ENCODE measurements at regions not wholly inside any gene's neighbourhood (a gene's known extent, or its start where the extent isn't known, plus 50 kb on each side); places are given as distances from the start of the nearest gene placed in this dataset.
"Not testable (repeated sequence)": the region's sequence is repeated elsewhere in the genome, so short reads cannot be mapped to it uniquely, and the experiment has no call there.

GRCh38 chr21:15932726-15933125 is 202.9 kb downstream of the USP25 start:
- no peak for DNase-seq (ENCODE audit: low read depth)

- no peak for DNase-seq (ENCODE audit: low read depth)
These were observed 205.7 kb downstream of the USP25 start for GRCh38 chr21:15935530-15935929.

- DNase-seq (ENCODE audit: low read depth), result no peak
These were observed 213.4 kb downstream of the USP25 start for GRCh38 chr21:15943009-15943666.

GRCh38 chr21:15947677-15948076 is 217.9 kb downstream of the USP25 start:
- no peak for DNase-seq (ENCODE audit: low read depth)

- DNase-seq (ENCODE audit: low read depth), result no peak
These were observed 223.9 kb downstream of the USP25 start for GRCh38 chr21:15953551-15954116.

- DNase-seq (ENCODE audit: low read depth), result no peak
These were observed 234.6 kb downstream of the USP25 start for GRCh38 chr21:15964236-15964855.

- no peak for DNase-seq (ENCODE audit: low read depth)
These were observed 236.4 kb downstream of the USP25 start for GRCh38 chr21:15966231-15966630.

GRCh38 chr21:15966651-15967050 is 236.9 kb downstream of the USP25 start:
- DNase-seq (ENCODE audit: low read depth), result no peak

GRCh38 chr21:15967661-15968060 is 237.9 kb downstream of the USP25 start:
- no peak for DNase-seq (ENCODE audit: low read depth)

- no peak for DNase-seq (ENCODE audit: low read depth)
These were observed 239.1 kb downstream of the USP25 start for GRCh38 chr21:15968776-15969310.

- DNase-seq (ENCODE audit: low read depth), result no peak
These were observed 247.0 kb downstream of the USP25 start for GRCh38 chr21:15976807-15977206.

GRCh38 chr21:15978215-15978738 is 248.5 kb downstream of the USP25 start:
- peak; percentile 49 for DNase-seq (ENCODE audit: low read depth)

- DNase-seq (ENCODE audit: low read depth), result not testable (repeated sequence)
These were observed 249.7 kb downstream of the USP25 start for GRCh38 chr21:15979493-15979892.

- DNase-seq (ENCODE audit: low read depth), result no peak
These were observed 256.5 kb downstream of the USP25 start for GRCh38 chr21:15986277-15986676.

- no peak for DNase-seq (ENCODE audit: low read depth)
These were observed 262.4 kb downstream of the USP25 start for GRCh38 chr21:15992171-15992570.

GRCh38 chr21:15993951-15994350 is 264.2 kb downstream of the USP25 start:
- no peak for DNase-seq (ENCODE audit: low read depth)

GRCh38 chr21:15999741-16000140 is 270.0 kb downstream of the USP25 start:
- no peak for DNase-seq (ENCODE audit: low read depth)

GRCh38 chr21:16002874-16003466 is 273.2 kb downstream of the USP25 start:
- DNase-seq (ENCODE audit: low read depth), result peak; percentile 1

GRCh38 chr21:16004086-16004485 is 274.3 kb downstream of the USP25 start:
- no peak for DNase-seq (ENCODE audit: low read depth)

GRCh38 chr21:16004523-16004922 is 274.7 kb downstream of the USP25 start:
- DNase-seq (ENCODE audit: low read depth), result no peak

- no peak for DNase-seq (ENCODE audit: low read depth)
These were observed 276.2 kb downstream of the USP25 start for GRCh38 chr21:16005996-16006395.

- DNase-seq (ENCODE audit: low read depth), result no peak
These were observed 278.2 kb downstream of the USP25 start for GRCh38 chr21:16007943-16008342.

- no peak for DNase-seq (ENCODE audit: low read depth)
These were observed 281.9 kb downstream of the USP25 start for GRCh38 chr21:16011719-16012118.

Measured in GM04503 (cell line).